ENCODE measurements at regions not wholly inside any gene's neighbourhood (a gene's known extent, or its start where the extent isn't known, plus 50 kb on each side); places are given as distances from the start of the nearest gene placed in this dataset.
"Not testable (repeated sequence)": the region's sequence is repeated elsewhere in the genome, so short reads cannot be mapped to it uniquely, and the experiment has no call there.

DNA sequence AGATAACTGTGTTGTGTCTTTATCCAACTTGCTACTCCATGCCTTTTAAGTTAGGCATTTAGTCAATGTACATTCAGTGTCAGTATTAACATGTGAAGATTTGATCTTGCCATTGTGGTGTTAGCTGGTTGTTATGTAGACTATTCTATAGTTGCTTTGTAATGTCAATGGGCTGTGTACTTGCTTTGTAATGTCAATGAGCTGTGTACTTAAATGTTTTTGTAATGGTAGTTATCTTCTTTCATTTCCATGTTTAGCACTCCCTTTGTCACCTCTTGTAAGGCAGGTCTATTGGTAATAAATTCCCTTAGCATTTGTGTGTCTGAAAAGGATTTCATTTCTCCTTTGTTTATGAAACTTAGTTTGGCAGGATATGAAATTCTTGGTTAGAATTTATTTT lies 53.4 kb downstream of the MC4R start:
- DNase-seq (ENCODE audit: extremely low read depth in 1 of 2, low read depth in 1 of 2) = no peak

DNA sequence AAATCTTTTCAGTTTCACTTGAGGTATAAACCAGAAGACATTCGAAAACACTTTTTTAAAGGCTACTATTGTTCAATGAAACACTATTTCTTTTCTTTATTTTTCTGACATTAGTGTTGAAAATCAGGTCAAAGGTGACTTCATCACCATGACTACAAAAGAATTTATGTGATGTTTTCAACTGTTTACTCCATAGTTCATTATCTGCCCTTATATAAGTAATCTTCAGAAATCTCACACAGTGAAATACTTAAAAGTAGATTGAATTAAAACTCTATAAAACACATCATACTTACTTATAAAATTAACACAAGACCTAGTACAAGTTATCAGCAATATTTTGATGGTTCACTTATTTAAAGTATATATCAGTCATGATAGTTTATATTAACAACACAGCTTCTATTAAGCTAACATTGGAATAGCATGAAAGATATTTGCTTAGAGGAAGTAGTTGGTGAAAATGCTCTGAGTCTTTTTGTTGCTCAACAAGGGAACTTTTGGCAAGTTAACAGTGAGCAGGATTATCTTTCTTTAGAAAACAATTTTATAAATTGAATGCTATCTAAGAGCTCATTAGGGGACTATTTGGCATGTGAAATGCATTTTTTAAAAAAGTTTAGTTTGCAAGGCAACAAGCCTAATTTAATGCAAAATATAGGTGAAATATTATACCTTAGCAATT lies 60.8 kb downstream of the MC4R start:
- DNase-seq (ENCODE audit: extremely low read depth in 1 of 2, low read depth in 1 of 2) = no peak

DNA sequence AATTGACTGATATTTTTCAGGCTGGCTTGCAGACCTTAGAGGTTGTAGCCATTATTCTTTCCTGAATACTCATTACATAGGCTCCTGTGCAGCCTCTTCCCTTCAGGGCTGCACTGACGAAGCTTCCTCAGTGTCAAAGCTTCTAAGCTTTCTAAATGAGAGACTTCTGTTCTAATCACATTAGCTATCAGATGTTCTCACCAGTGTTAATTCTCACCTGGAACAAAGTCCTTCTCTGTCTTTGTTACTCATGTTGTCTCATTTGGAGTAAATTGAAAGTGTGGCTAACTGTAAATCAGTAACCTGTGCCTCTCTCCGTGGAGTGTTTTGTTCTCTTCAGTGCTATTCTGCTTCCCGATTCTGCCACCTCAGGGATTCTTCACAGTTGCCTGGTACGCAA lies 76.9 kb downstream of the MC4R start:
- no peak for DNase-seq (ENCODE audit: extremely low read depth in 1 of 2, low read depth in 1 of 2)

DNA sequence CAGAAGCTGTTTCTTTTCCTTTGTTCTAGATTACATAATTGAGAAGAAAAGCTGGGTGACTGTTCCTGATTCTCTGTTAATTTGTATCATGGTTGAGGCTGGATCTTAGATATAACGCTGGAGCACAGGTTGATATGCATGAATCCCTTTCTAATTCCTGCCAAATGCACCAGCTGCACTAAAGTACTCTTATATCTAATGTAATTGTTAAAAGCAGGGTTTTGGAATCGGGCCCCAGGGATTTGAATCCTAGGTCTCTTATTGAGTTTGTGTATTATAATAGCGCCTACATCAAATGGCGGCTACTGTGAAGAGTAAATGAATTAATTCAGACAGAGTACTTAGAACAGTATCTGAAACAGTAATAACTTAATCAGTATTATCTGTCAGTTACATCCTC lies 80.4 kb downstream of the MC4R start:
- no peak for DNase-seq (ENCODE audit: extremely low read depth in 1 of 2, low read depth in 1 of 2)

DNA sequence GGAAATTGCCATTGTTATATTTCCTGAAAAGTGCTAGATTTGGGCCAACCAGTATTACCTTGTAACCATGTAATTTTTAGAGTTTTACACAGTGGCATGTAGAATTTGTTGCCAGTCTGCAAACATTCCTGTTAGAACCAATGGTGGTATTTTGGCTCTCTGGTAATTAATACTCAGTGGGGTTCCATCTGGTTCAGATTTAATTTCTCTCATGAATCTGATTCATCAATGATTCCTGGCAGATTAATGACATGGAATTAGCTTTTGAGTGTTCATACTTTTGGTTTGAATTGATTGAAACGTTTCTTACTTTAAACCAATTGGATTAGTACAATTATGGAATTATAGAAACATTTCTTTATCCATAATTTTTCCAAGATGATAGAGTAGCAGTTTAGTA lies 93.2 kb downstream of the MC4R start:
- no peak for DNase-seq (ENCODE audit: extremely low read depth in 1 of 2, low read depth in 1 of 2)

DNA sequence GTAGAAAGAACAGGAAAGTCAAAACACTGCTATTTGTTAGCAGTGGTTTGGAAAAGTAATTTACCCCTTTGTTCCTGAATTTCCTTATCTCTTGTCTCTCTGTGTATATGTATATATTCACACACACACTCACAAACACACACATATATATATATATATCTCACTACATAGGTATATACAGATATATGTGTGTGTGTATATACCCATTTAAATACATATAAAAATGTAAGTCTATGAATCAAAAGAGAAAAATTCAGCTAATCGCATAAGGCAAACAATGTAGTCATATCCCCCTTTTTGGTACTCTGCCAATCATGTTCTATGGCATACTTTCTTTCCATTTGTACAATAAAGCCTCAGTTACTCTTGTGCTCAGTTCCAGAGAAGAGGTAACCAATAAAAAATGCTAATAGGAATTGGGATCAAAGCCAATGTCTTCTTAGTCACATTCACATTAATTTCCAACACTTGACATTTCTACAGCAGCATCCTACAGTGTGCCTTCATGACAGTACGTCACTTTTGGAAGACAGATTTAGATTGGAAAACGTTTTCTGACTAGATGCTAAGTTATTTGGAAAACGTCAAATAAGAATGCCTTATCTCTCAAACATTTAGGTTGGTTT lies 94.6 kb downstream of the MC4R start:
- DNase-seq (ENCODE audit: extremely low read depth in 1 of 2, low read depth in 1 of 2) = no peak

DNA sequence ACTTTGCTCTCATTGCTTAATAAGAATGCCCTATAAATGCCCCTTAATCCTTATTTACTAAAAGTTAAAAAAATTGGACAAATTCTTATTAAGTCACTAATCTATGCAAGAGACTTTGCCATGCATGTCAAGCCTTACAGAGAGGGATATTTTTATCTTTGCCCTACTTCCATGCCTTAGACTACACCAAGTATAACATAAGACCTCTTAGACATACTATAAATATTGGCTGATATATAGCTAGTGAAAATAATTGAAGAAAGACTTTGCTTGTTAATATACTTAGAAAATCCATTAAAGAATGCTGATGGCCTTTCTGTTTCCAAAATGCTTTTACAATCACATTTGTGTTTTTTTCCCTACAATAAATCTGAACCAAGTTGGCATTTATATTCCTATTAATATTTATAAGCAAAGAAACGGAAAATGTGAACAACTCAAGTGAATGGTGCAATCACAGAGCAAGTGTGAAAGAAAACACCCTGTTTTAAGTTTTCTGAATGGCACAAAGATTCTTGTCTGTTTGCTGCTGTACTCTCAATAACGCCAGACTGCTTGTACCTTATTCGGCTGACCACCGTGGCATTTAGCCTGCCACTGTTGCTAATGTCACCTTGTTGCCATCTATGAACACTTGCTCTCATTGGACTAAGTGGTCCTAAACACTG lies 105.0 kb downstream of the MC4R start:
- no peak for DNase-seq (ENCODE audit: extremely low read depth in 1 of 2, low read depth in 1 of 2)

DNA sequence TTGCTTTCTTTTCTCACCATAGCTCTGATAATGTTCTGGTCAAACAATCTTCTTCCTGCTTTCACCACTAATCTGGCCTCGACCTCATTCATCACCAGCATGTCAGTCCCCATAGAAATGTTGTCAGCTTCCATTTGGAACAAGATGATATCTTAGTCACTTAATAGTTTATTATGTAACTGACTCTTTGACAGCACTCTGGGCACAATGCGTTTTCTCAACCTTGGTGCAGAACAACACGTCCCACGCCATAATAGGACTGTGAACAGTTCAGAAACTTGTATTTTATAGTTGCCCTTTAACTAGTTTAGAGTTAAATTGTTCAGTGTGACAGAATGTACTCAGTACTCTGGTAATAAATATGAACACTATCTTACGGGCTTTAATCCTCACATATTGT lies 106.0 kb downstream of the MC4R start:
- no peak for DNase-seq (ENCODE audit: extremely low read depth in 1 of 2, low read depth in 1 of 2)

DNA sequence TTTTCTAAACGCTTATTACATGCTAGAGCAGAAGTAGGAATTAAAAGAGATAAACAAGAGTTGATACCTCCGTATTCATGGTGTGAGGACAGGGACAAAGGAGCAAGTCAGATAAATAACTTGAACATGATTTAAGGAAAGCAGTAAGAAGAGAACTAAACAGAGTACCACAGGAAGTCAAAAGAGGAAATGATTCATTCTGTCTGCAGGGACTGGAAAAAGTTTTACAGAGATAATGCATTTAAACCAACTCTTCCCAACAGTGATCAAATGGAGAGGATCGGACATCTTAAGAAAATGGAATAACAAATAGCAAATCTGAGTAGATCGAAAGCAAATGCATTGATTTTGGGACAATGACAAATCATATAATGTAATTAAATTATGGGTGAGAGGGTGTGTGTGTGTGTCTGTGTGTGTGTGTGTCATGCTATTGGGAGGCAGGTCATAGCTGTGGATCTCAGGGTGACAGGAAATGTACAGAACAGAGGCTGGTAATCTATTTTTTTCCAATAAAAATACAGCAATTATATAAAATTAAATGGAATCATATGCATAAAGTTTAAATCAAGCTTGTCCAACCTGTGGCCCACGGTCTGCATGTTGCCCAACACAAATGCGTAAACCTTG lies 113.4 kb downstream of the MC4R start:
- DNase-seq (ENCODE audit: extremely low read depth in 1 of 2, low read depth in 1 of 2) = no peak

DNA sequence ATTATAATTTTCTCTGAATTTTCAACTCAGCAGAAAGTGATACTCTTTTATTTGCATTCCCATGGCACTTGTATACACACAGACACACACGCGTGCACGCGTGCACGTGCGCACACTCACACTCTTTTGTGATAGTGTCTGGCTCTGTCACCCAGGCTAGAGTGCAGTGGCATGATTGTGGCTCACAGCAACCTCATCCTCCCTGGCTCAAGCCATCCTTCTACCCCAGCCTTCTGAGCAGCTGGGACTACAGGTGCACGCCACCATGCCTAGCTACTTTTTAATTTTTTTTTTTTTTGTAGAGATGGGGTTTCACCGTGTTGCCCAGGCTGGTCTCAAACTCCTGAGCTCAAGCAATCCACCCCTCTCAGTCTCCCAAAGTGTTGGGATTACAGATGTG lies 123.2 kb downstream of the MC4R start:
- no peak for DNase-seq (ENCODE audit: extremely low read depth in 1 of 2, low read depth in 1 of 2)

DNA sequence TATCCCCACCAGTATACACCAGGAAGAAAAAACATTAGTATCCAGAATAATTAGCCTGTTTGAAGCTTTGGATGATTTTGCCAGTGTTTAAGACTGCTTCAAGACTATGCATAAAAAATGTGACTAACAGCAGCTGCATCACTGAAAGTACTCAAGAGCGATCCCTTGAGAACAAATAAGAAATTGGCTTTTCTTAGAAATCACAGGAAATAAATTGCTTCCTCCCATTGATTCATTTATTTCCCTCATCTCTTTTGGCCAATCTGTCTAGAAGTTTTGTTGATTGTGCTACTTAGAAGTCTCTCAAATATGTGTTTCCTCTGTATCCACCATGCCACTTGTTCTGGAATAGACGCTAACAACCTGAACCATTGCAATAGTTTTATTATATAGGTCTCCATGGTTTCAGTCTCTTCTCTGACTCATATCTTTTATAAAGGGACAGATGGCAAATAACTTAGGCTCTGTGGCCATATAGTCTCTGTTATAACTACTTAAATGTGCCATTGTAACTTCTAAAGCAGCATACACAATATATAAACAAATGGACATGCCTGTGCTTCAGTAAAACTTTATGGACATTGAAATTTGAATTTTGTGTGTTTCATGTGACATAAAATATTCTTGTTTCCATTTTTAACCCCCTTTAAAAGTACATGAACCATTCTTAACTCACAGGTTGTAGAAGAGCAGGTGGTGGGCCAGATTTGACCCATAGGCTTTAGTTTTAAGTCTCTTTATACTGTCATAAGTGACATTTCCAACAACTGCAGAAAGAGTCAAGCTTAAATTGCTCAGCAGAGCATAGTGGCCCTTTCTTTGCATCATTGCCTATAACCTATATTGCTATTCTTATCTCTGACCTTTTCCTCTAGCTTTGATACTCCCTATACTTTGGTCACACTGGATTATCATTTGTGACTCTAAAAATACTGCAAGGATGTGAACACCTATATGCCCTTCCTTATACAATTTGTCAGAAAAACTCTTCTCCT lies 123.9 kb downstream of the MC4R start:
- DNase-seq (ENCODE audit: extremely low read depth in 1 of 2, low read depth in 1 of 2) = no peak

DNA sequence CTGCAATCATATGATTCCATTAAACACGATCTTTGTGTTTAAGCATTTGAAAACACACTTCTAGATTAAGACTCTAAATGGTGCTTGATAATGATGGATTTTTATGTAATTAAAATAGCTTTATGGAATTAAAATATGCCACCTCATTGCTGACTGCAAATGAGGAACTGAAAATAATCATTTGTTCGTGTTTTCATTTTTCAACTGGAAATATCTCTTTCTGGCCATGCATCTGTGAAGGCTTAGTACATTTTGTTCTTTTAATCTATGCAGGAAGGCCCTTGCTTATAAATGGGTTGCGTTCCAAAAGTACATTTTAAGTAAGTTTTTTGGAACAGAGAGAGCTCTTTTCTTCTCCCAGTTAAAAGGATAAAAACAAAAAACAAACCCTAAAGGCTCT lies 125.5 kb downstream of the MC4R start:
- DNase-seq (ENCODE audit: extremely low read depth in 1 of 2, low read depth in 1 of 2) = no peak

DNA sequence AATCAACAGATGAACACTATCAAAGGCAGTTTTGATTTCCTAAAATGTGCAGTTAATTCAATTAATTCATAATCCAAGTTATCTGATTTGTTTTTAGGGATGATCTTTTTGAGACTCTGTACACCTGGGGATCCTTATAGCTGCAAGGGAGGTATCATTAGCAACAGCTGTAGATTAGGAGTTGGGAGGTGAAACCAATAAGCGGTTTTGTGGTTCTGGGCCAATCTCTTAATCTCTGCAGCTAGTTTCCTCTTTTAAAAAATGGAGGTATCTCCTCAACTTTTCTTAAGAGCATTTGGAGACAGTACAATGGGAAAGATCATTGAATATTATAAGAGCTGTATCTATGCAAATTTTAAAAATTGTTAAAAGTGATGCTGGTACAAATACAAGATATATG lies 126.0 kb downstream of the MC4R start:
- DNase-seq (ENCODE audit: extremely low read depth in 1 of 2, low read depth in 1 of 2) = no peak

DNA sequence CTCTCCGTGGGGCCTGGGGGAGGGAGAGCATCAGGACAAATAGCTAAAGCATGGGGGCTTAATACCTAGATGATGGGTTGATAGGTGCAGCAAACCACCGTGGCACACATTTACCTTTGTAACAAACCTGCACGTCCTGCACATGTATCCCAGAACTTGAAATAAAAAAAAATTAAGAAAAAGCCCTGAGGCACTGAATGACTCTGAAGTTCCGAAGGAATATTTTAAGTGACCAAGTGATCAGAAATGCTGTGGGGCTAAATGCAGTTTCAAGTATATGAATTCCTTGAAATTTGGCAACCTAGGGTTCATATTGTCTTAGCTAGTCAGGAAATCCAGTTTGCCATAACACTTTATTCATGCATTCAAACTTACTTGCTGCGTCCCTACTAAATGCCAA lies 127.5 kb downstream of the MC4R start:
- no peak for DNase-seq (ENCODE audit: extremely low read depth in 1 of 2, low read depth in 1 of 2)

DNA sequence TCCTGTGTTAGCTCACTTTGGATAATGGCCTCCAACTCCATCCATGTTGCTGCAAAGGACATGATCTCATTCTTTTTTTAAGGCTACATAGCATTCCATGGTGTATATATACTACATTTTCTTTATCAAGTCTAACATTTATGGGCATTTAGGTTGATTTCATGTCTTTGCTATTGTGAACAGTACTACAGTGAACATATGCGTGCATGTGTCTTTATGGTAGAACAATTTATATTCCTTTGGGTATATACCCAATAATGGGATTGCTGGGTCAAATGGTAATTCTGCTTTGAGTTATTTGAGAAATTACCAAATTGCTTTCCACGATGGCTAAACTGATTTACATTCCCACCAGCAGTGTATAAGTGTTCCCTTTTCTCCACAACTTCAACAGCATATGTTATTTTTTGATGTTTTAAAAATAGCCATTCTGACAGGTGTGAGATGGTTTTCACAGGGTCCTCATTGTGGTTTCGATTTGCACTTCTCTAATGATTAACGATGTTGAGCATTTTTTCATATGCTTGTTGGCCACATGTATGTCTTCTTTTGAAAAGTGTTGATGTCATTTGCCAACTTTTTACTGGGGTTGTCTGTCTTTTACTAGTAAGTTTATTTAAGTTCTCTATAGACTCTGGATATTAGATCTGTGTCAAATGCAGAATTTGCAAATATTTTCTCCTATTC lies 133.4 kb downstream of the MC4R start:
- DNase-seq (ENCODE audit: extremely low read depth in 1 of 2, low read depth in 1 of 2) = not testable (repeated sequence)

DNA sequence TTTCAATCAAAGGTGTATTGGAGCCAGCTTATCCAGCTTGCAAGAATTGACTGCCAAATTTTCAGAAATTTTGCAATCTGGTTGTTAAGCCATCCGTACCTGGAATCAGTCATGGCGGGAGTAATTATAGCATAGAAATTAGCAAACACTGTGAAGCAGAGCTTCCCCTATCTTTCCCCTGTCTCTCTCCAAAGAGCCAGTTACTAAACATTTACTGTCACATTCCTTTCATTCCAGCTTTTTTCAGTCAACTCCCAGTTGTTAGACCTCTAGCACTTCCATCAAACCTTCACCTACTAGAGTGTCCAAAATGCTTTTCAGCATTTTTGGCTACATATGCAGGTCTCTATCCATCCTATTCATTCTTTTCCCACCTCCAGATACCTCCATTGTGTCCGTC lies 137.4 kb downstream of the MC4R start:
- no peak for DNase-seq (ENCODE audit: extremely low read depth in 1 of 2, low read depth in 1 of 2)

DNA sequence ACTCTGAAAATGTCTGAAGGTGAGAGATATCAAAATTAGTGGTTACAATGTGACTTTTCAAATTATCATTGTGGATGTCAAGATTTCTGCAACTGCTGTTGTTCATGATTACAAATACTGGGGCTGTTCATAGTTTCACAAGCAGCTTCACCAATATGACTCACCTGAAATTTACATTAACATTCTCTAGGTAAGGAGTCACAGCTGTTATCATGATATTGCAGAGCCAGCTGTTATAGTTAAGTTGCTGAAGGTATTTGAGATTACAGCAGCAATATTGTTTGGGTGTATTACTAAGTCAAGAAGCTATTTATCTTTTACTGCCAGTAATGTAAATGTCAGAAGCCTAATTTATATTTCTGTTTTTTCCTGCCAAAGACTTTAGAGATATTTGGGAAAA lies 140.0 kb downstream of the MC4R start:
- no peak for DNase-seq (ENCODE audit: extremely low read depth in 1 of 2, low read depth in 1 of 2)

DNA sequence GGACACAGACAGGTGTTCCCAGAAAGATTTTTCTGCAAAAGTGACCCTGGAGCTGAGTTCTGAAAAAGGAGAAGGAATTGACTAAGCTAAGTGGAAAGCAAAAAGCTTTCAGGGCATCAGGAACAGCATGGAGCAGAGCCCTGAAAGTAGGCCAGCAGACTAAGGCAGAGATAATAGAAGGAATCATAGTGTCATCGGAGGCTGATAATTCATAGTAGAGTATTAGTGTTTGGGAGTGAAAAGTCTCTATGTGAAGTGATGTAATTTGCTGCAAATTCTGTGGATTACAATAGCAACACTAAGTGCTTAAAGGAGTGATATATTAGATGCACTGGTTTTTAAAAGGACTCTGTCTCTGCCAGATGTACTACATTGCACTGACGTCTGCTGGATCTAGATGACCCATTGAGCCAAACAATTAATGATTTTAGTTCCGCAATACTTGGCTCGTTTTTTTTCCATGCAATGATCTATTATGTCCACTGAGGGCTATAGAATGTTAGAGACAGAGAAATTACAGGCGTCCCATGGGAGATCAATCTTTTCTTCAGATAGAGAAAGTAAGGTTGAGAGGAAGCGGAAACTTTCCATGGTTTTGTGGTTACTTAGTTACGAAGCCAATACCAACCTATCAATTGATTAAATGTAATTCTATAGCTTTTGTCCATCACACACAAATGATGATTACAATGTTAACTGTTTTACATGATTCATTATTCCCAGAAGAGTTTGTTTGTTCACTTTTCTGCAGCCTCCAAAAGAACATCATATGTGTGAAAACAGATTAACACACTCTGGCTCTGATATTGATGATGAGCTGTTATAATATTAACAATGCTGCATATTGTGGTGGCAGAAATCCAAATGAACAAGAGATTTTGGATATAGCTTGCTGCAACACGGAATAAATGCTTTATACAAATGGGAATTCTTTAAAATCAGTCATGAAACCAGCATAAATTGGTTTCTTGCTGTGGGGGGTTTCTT lies 143.7 kb downstream of the MC4R start:
- DNase-seq (ENCODE audit: extremely low read depth in 1 of 2, low read depth in 1 of 2) = no peak

DNA sequence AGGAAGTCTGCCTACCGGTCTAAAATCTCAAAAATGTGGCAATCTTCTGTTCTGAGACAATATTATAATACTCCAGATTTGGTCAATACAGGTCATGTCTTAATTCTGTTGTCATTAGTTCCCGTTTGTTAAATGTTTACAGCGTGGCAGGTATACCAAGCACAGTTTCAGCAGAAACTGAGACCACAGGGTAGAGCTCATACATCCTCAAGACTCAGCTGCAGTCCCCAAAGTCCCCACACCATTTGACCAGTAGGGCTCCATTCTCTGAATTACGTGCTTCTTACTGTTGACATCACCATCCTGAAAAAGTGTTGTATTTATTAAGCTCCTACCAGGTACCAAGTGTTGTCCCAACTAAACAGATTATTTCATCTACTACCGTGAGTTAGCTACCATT lies 157.1 kb downstream of the MC4R start:
- no peak for DNase-seq (ENCODE audit: extremely low read depth in 1 of 2, low read depth in 1 of 2)

All from stimulated activated CD8-positive, alpha-beta memory T cell treated with anti-CD3 and anti-CD28 coated beads, Interleukin-7, amount 100 ng/mL, for 48 hours (primary cell).